Vagina (tissue), 2 donors: ENCODE measurements at regions not wholly inside any gene's neighbourhood (a gene's known extent, or its start where the extent isn't known, plus 50 kb on each side); places are given as distances from the start of the nearest gene placed in this dataset.

ENCODE experiments used
- DNase-seq, 2 donors: peaks; one replicate each; pipeline ENCODE4 v3.0.0-alpha.2; 2017; ENCODE audit errors: extremely low spot score in 2 of 2
- H3K27ac ChIP-seq: fragments of 200-600 bp; sonication (generic); one replicate; pipeline ENCODE4 v1.5.1; 2019
- H3K27me3 ChIP-seq: fragments of 200-600 bp; sonication (generic); one replicate; pipeline ENCODE4 v1.5.1; 2019
- H3K36me3 ChIP-seq, 2 donors: fragments of 200-600 bp; sonication (generic); one replicate each; pipeline ENCODE4 v1.5.1; 2017 to 2019
- H3K4me1 ChIP-seq: fragments of 200-600 bp; sonication (generic); one replicate; pipeline ENCODE4 v1.5.1; 2019
- H3K4me3 ChIP-seq, 2 donors: fragments of 200-600 bp; sonication (generic); 1 replicate in 1 of 2; 2 replicates in 1 of 2; pipeline ENCODE4 v1.5.1; 2016 to 2019
- H3K9me3 ChIP-seq: fragments of 200-600 bp; sonication (generic); one replicate; pipeline ENCODE4 v1.5.1; 2019
- POLR2A ChIP-seq, 2 donors: fragments of 450-650 bp; IDR thresholded peaks; one replicate each; pipeline ENCODE4 v1.6.1; 2017; ENCODE audit warnings: antibody characterized with exemption in 2 of 2, mild to moderate bottlenecking in 2 of 2, moderate library complexity in 2 of 2
- POLR2AphosphoS5 ChIP-seq, 2 donors: sonication (generic); formaldehyde crosslinking; IDR thresholded peaks; one replicate each; pipeline ENCODE4 v1.9.0; 2017; ENCODE audit warnings: antibody characterized with exemption in 2 of 2, mild to moderate bottlenecking in 2 of 2, low read depth in 1 of 2; ENCODE audit not compliant: insufficient read depth in 1 of 2
- intact Hi-C: fragments of 100-400 bp; cut with DNase I; formaldehyde crosslinking; loops from one replicate; pipeline ENCODE4 v1.15.1; 2023
- TF ChIP-seq, protein P1 (sequence below), 3 experiments: fragments of 450-650 bp in 2 of 3; fragments of 200-600 bp in 1 of 3; sonication (generic) in 1 of 3; IDR thresholded peaks; one replicate each; pipeline ENCODE4 v1.5.1; 2017 to 2019; ENCODE audit warnings: antibody characterized with exemption in 3 of 3, mild to moderate bottlenecking in 2 of 3, moderate library complexity in 2 of 3

DNA sequence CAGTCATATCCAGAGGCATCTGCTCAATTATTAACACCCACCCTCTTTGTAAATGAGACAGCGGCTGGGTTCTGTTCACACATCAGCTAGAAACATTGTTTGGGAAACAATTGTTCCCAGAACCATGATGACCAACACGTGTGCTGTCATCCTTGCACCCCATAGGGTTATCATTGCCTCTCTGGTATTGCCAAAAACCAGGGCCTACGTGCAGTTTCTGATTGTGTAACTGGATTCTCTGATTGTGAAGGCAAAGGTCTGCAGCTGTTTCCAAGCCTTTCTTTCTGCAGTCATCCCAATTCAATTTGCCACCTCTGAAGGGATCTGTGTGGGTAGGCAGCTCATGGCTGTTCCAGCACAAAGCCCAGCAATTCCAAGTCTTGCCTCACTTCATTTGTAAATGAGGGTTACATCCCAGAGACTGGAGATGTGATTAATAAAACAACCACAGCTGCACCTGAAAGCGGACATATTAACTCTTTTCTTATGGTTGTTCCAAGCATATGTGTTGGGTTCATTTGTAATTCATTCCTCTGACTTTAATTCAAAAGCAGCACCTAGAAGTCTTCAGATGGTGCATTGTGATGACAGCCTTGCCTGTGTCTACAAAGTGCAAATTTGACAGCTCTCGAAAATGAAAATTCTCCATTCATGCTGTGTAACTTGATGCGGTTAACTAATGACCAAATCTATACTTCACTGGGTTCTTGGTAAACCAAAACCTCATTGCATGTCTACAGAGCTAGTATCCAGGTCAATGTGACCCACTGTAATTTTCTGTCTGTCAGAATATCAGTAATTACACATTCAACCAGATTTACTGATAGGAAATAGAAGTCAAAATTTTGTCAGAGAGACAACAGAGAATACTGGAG lies 66.6 kb downstream of the YIPF5 start:
- H3K9me3 ChIP-seq = no peaks in the 10 kb centered on the region
- H3K27ac ChIP-seq = no peak overlapping the region
- H3K4me1 ChIP-seq = no peaks in the 10 kb centered on the region
- no peak overlapping the region for H3K4me3 ChIP-seq
- TF ChIP-seq POLR2AphosphoS5 (IDR thresholded peaks at IDR 0.05; ENCODE audit: insufficient read depth in 1 of 2, low read depth in 1 of 2) = no peak
- no peak for TF ChIP-seq POLR2A (IDR thresholded peaks at IDR 0.05)
- TF ChIP-seq, protein P1, sequence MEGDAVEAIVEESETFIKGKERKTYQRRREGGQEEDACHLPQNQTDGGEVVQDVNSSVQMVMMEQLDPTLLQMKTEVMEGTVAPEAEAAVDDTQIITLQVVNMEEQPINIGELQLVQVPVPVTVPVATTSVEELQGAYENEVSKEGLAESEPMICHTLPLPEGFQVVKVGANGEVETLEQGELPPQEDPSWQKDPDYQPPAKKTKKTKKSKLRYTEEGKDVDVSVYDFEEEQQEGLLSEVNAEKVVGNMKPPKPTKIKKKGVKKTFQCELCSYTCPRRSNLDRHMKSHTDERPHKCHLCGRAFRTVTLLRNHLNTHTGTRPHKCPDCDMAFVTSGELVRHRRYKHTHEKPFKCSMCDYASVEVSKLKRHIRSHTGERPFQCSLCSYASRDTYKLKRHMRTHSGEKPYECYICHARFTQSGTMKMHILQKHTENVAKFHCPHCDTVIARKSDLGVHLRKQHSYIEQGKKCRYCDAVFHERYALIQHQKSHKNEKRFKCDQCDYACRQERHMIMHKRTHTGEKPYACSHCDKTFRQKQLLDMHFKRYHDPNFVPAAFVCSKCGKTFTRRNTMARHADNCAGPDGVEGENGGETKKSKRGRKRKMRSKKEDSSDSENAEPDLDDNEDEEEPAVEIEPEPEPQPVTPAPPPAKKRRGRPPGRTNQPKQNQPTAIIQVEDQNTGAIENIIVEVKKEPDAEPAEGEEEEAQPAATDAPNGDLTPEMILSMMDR (IDR thresholded peaks at IDR 0.05) = no peak
- intact Hi-C loops = no loop called here
- no peaks in the 10 kb centered on the region for H3K36me3 ChIP-seq
- no peak for DNase-seq
- no peaks in the 10 kb centered on the region for H3K27me3 ChIP-seq

DNA sequence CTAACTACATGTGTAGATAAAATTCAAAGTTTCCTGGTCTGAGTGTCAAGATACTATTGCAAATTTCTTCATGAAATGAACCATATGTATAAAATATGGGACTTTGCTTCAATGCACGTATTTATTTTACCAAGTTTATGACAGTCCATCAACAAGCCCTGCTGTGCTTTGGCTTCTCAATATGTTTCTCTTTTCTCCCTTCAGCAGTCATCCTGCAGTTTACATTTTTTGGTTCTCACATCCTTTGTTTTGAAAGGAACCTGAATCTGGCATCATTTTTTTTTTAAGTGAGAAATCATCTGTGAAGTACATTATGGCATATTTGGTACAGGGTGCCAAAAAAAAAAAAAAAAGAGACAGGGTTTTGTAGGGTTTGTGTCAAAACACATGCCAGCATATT lies 65.1 kb downstream of the YIPF5 start:
- H3K4me3 ChIP-seq = no peak overlapping the region
- TF ChIP-seq, protein P1 (IDR thresholded peaks at IDR 0.05) = no peak
- TF ChIP-seq POLR2AphosphoS5 (IDR thresholded peaks at IDR 0.05; ENCODE audit: insufficient read depth in 1 of 2, low read depth in 1 of 2) (no peak), POLR2A (IDR thresholded peaks at IDR 0.05) (no peak)
- H3K36me3 ChIP-seq = no peaks in the 10 kb centered on the region
- no peaks in the 10 kb centered on the region for H3K27me3 ChIP-seq
- no peaks in the 10 kb centered on the region for H3K4me1 ChIP-seq
- H3K27ac ChIP-seq = no peak overlapping the region
- no peak for DNase-seq
- no peaks in the 10 kb centered on the region for H3K9me3 ChIP-seq
- intact Hi-C loops = no loop called here

DNA sequence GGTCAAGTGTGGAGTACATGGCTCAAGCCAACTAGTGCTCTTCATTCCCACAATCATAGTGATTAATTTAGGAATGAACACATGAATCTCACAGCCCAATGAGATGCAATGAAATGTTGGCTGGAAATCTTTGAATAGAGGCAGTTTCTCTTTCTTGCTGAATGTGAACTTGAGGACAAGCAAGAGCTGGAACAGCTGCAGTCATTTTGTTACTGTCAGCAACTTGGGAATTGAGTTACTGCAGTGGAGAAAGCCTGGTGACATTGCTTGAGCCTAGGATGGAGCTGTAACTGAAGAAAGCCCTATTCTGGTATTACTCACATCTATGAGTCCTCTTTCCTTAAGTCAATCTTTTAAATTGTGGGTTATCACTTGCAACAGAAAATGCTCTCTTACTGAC lies 62.3 kb downstream of the YIPF5 start:
- H3K27me3 ChIP-seq = no peaks in the 10 kb centered on the region
- no peak overlapping the region for H3K4me3 ChIP-seq
- TF ChIP-seq, protein P1 (IDR thresholded peaks at IDR 0.05) = no peak
- TF ChIP-seq POLR2A (IDR thresholded peaks at IDR 0.05) (no peak), POLR2AphosphoS5 (IDR thresholded peaks at IDR 0.05; ENCODE audit: insufficient read depth in 1 of 2, low read depth in 1 of 2) (no peak)
- H3K4me1 ChIP-seq = no peaks in the 10 kb centered on the region
- intact Hi-C loops = no loop called here
- no peaks in the 10 kb centered on the region for H3K9me3 ChIP-seq
- DNase-seq = no peak
- no peaks in the 10 kb centered on the region for H3K36me3 ChIP-seq
- no peak overlapping the region for H3K27ac ChIP-seq
